SK-MEL-5 (cell line): ENCODE measurements at regions not wholly inside any gene's neighbourhood (a gene's known extent, or its start where the extent isn't known, plus 50 kb on each side); places are given as distances from the start of the nearest gene placed in this dataset.

Source experiments
- DNase-seq: peaks from one replicate; pipeline ENCODE4 v3.0.0-alpha.2; 2016; ENCODE audit warnings: low read depth, low spot score
- in situ Hi-C: cut with HindIII; loops from 2 replicates; pipeline ENCODE4 v1.10.0; 2016; ENCODE audit warnings: low sequenced_read_pairs, high pct_unique_total_duplicates, low pct_unique_long_range_greater_than_20kb

GRCh38 chr3:176937541-176937940 lies 259.7 kb downstream of the TBL1XR1 start:
- in situ Hi-C loops, result no loop called here
- DNase-seq, result no peak

GRCh38 chr3:176935194-176935888 lies 261.9 kb downstream of the TBL1XR1 start:
- no peak for DNase-seq
- in situ Hi-C loops, result no loop called here

GRCh38 chr3:176934698-176935097 lies 262.6 kb downstream of the TBL1XR1 start:
- no peak for DNase-seq
- in situ Hi-C loops, result no loop called here

GRCh38 chr3:176933704-176934103 lies 263.6 kb downstream of the TBL1XR1 start:
- in situ Hi-C loops, result no loop called here
- peak; percentile 16 for DNase-seq

- DNase-seq, result no peak
- in situ Hi-C loops, result no loop called here
Observed at GRCh38 chr3:176932433-176932832, 264.8 kb downstream of the TBL1XR1 start.

- in situ Hi-C loops, result no loop called here
Observed at GRCh38 chr3:176931991-176932390, 265.3 kb downstream of the TBL1XR1 start.

GRCh38 chr3:176930942-176931341 lies 266.3 kb downstream of the TBL1XR1 start:
- no peak for DNase-seq
- in situ Hi-C loops, result no loop called here

More at GRCh38 chr3:176931991-176932390, 265.3 kb downstream of the TBL1XR1 start:
- DNase-seq, result peak; percentile 80

GRCh38 chr3:176928582-176928931 lies 268.7 kb downstream of the TBL1XR1 start:
- no peak for DNase-seq
- in situ Hi-C loops, result no loop called here

- DNase-seq, result no peak
- in situ Hi-C loops, result no loop called here
Observed at GRCh38 chr3:176927706-176928581, 269.3 kb downstream of the TBL1XR1 start.

GRCh38 chr3:176927280-176927679 lies 270.0 kb downstream of the TBL1XR1 start:
- in situ Hi-C loops, result no loop called here
- DNase-seq, result no peak

GRCh38 chr3:176926688-176927087 lies 270.6 kb downstream of the TBL1XR1 start:
- in situ Hi-C loops, result no loop called here
- no peak for DNase-seq

GRCh38 chr3:176926034-176926433 lies 271.2 kb downstream of the TBL1XR1 start:
- in situ Hi-C loops, result no loop called here

GRCh38 chr3:176920766-176921160 lies 276.5 kb downstream of the TBL1XR1 start:
- in situ Hi-C loops, result no loop called here
- no peak for DNase-seq

More at GRCh38 chr3:176926034-176926433, 271.2 kb downstream of the TBL1XR1 start:
- DNase-seq, result no peak

GRCh38 chr3:176919836-176920765 lies 277.2 kb downstream of the TBL1XR1 start:
- DNase-seq, result no peak
- in situ Hi-C loops, result no loop called here

GRCh38 chr3:176916777-176917176 lies 280.5 kb downstream of the TBL1XR1 start:
- in situ Hi-C loops, result no loop called here
- no peak for DNase-seq

- no peak for DNase-seq
Observed at GRCh38 chr3:176914764-176915163, 282.5 kb downstream of the TBL1XR1 start.

GRCh38 chr3:176911579-176911978 lies 285.7 kb downstream of the TBL1XR1 start:
- DNase-seq, result no peak
- in situ Hi-C loops, result no loop called here

More at GRCh38 chr3:176914764-176915163, 282.5 kb downstream of the TBL1XR1 start:
- in situ Hi-C loops, result no loop called here

GRCh38 chr3:176909044-176909443 lies 288.2 kb downstream of the TBL1XR1 start:
- in situ Hi-C loops, result no loop called here
- DNase-seq, result no peak
